Upper lobe of right lung (tissue), 1 donor: ENCODE measurements at regions not wholly inside any gene's neighbourhood (a gene's known extent, or its start where the extent isn't known, plus 50 kb on each side); places are given as distances from the start of the nearest gene placed in this dataset.

Experiments used
- ATAC-seq: fragments of 200-7000 bp; cut with Tn5 transposase; one replicate; pipeline ENCODE4 v1.9.1; 2020; ENCODE audit warnings: mild to moderate bottlenecking, moderate library complexity
- DNase-seq: peaks from one replicate; pipeline ENCODE4 v3.0.0-alpha.2; 2020
- H3K27ac ChIP-seq: fragments of 200-600 bp; one replicate; pipeline ENCODE4 v1.8.0; 2022
- H3K27me3 ChIP-seq: fragments of 200-600 bp; one replicate; pipeline ENCODE4 v1.8.0; 2022; ENCODE audit warnings: mild to moderate bottlenecking
- H3K36me3 ChIP-seq: fragments of 200-600 bp; one replicate; pipeline ENCODE4 v1.8.0; 2022
- H3K4me1 ChIP-seq: fragments of 200-600 bp; one replicate; pipeline ENCODE4 v1.8.0; 2022
- H3K4me3 ChIP-seq: fragments of 200-600 bp; one replicate; pipeline ENCODE4 v1.8.0; 2022; ENCODE audit warnings: mild to moderate bottlenecking
- H3K9me3 ChIP-seq: fragments of 200-600 bp; one replicate; pipeline ENCODE4 v1.8.0; 2022
- CTCF ChIP-seq: fragments of 200-600 bp; IDR thresholded peaks from one replicate; pipeline ENCODE4 v1.8.0; 2022; ENCODE audit warnings: antibody characterized with exemption
- intact Hi-C: fragments of 100-400 bp; cut with DNase I; formaldehyde crosslinking; loops from one replicate; pipeline ENCODE4 v1.11.0; 2022
- donor health status: DM: no; HTN: yes; CAD: no; lungs with severe emphysema.

- intact Hi-C loops, result no loop called here
- TF ChIP-seq CTCF, result no peak
- peak overlapping the region; percentile 24 for H3K27ac ChIP-seq
Measured at GRCh38 chr6:6890400-6890858, 217.3 kb upstream of the RREB1 start.

GRCh38 chr6:6891125-6891721 is 216.5 kb upstream of the RREB1 start:
- Histone ChIP-seq H3K36me3 (no peaks in the 10 kb centered on the region), H3K9me3 (no peaks in the 10 kb centered on the region), H3K4me3 (no peak overlapping the region), H3K27me3 (no peaks in the 10 kb centered on the region), H3K4me1 (no peaks in the 10 kb centered on the region), H3K27ac (no peak overlapping the region)
- intact Hi-C loops, result no loop called here
- ATAC-seq, result no peak
- no peak for DNase-seq
- TF ChIP-seq CTCF, result no peak

More at GRCh38 chr6:6890400-6890858, 217.3 kb upstream of the RREB1 start:
- DNase-seq (no peak), ATAC-seq (peak; percentile 41)
- Histone ChIP-seq H3K9me3 (no peaks in the 10 kb centered on the region), H3K4me1 (peaks cover 7% of the 10 kb centered on the region), H3K27me3 (no peaks in the 10 kb centered on the region), H3K4me3 (no peak overlapping the region), H3K36me3 (no peaks in the 10 kb centered on the region)

GRCh38 chr6:6891949-6892461 is 215.8 kb upstream of the RREB1 start:
- no peak for TF ChIP-seq CTCF
- no peaks in the 10 kb centered on the region for H3K4me1 ChIP-seq
- H3K27ac ChIP-seq, result no peak overlapping the region
- no peaks in the 10 kb centered on the region for H3K27me3 ChIP-seq
- H3K36me3 ChIP-seq, result no peaks in the 10 kb centered on the region
- no peak overlapping the region for H3K4me3 ChIP-seq
- intact Hi-C loops, result no loop called here
- no peak for DNase-seq
- ATAC-seq, result no peak
- no peaks in the 10 kb centered on the region for H3K9me3 ChIP-seq

GRCh38 chr6:6892744-6893583 is 214.8 kb upstream of the RREB1 start:
- TF ChIP-seq CTCF, result no peak
- H3K27ac ChIP-seq, result no peak overlapping the region
- DNase-seq (no peak), ATAC-seq (peak; percentile 37)
- no peak overlapping the region for H3K4me3 ChIP-seq
- no peaks in the 10 kb centered on the region for H3K9me3 ChIP-seq
- intact Hi-C loops, result no loop called here
- H3K36me3 ChIP-seq, result no peaks in the 10 kb centered on the region
- H3K4me1 ChIP-seq, result no peaks in the 10 kb centered on the region
- no peaks in the 10 kb centered on the region for H3K27me3 ChIP-seq

- H3K27me3 ChIP-seq, result no peaks in the 10 kb centered on the region
- no peak for TF ChIP-seq CTCF
- intact Hi-C loops, result no loop called here
- DNase-seq (no peak), ATAC-seq (no peak)
- no peak overlapping the region for H3K4me3 ChIP-seq
- no peaks in the 10 kb centered on the region for H3K9me3 ChIP-seq
- H3K4me1 ChIP-seq, result no peaks in the 10 kb centered on the region
- H3K36me3 ChIP-seq, result no peaks in the 10 kb centered on the region
- no peak overlapping the region for H3K27ac ChIP-seq
Measured at GRCh38 chr6:6893701-6894100, 214.1 kb upstream of the RREB1 start.
